Hematopoietic multipotent progenitor cell treated with erythropoietin and hydrocortisone succinate and interleukin-3 and kit ligand, for 15 days (in vitro differentiated cells): ENCODE measurements at regions not wholly inside any gene's neighbourhood (a gene's known extent, or its start where the extent isn't known, plus 50 kb on each side); places are given as distances from the start of the nearest gene placed in this dataset.
"Not testable (repeated sequence)": the region's sequence is repeated elsewhere in the genome, so short reads cannot be mapped to it uniquely, and the experiment has no call there.

Source experiments
- DNase-seq: peaks from one replicate; pipeline ENCODE4 v3.0.0-alpha.2; 2015; ENCODE audit warnings: low spot score

DNA sequence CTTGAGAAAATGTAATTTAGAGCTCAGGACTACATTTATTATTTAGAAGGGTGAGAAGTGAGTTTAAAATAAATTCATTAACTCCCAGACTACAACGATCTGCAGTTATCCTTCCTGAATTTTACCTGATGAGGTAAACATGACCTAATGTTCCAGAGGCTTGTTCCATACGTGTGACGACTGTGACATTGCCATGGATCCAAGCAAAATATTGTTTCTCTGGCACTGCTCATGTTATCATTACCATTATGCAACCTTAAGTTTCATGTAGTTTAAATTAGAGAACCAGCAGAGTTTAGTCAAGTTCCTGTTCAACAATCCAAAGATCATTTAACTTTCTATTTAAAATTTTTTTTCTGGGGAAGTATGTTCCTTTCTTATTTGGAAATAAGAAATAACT is 279.6 kb downstream of the KLF5 start:
- DNase-seq = no peak

DNA sequence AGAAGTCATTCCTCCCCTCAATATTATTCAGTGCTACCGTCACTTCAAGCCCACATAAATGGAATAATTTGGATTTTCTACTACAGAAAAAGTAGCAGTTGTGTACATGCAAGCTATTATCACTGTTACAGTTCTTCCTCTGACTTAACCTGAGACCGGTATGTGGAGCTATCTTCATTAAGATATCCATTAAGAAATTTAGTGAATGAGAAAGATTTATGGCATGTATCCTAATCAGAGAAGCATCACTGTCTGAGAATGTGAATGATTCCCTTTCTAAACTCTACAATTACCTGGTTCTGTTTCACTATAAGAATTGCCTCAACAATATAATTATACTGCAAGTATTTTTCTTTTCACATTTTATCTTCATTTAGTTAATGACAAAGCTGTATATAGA is 278.7 kb downstream of the KLF5 start:
- DNase-seq = no peak

DNA sequence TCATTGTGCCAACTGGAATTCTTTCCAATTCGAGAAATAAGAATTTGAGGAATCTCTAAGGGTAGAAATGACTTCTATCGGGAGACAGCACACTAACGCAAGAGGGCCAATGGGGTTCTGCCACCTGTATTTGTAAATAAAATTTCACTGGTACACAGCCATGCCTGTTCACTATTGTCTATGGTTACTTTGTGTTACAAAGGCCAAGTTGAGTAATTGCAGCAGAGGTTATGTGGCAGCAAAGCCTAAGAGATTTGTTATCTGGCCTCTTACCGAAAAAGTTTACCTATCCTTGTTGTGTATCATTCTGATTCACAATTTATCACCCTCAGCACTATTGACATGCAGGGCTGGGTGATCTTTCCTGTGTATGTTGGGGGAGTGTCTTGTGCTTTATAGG is 278.0 kb downstream of the KLF5 start:
- DNase-seq = no peak

DNA sequence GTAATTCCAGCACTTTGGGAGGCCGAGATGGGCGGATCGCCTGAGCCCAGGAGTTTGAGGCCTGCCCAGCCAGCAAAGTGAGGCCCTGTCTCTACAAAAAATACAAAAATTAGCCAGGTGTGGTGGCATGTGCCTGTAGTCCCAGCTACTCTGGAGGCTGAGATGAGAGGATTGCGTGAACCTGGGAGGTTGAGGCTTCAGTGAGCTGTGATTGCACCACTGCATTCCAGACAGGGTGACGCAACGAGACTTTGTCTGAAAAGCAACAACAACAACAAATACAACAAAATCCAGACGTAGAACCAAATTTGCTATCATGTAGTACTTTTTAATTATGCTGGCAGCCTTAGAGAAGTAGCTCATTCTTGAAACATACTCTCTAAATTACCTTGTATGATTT is 277.1 kb downstream of the KLF5 start:
- no peak for DNase-seq

DNA sequence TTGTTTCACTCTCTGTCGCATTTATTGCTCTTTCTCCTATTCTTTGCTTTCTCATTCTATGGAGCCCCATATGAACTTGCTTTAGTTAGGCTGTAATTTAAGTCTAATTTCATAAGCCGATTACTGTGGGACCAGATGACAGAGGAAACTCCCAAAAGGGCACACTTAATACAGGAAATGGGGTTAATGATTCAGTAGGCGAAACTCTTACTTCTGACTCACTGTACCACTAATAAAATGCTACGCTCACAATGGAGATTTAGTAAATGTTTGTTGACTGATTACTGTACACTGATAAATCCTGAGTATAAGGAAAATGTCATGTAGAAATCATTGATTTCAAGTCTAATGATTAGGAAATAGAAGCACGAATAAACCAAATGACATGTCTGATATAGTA is 276.4 kb downstream of the KLF5 start:
- no peak for DNase-seq

DNA sequence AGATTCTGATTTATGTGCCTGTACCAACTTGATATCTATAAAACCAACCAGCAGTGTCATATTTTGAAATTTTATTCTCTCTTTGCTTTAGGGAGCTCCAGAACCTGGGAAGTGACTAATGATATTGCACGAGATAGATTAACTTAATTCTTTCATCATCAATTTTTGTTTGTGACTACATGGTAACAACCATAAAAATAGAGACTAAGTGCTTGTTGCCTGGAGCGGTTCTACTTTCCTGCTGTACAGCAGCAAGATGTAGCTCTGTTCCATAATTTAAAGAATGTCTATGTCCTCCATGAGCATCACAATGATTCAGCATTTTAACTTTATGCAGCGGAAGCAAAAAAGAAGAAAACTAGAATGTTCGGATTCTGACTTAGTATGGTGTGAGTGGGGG is 275.6 kb downstream of the KLF5 start:
- DNase-seq = no peak

DNA sequence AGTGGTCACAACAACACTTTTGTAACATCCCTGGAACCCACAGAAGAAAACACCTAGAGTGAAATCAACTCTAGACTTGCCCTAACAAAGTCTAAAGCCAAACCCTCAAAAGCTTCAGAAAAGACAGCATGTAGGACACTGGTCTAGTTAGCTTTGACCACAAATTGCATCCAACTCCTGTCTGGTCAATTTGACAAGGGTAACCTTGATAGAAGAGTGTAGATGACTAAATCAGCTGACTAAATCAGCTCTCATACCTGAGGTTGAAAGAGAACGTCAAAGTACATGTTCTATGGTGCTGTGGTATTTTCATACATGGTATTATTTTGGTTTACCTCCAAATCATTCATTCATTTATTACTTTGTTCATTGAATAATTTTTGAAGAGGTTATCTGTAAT is 272.8 kb downstream of the KLF5 start:
- no peak for DNase-seq

DNA sequence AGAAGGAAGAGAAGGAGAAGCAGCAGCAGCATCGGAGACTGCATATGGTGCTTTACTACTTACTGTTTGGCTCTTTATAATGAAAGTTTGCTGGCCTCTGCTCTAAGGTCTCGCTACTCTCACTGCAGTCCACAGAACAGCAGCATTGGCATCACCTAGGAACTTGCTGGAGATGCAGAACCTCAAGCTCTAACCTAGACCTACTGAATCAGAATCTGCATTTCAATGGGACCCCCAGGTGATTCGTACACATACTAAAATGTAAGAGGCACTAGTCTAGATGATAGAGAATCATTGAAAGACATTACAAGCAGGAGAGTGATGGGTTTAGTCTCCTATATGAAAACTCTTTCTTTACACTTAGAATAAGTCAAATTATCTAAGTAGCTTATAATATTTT is 270.6 kb downstream of the KLF5 start:
- no peak for DNase-seq

DNA sequence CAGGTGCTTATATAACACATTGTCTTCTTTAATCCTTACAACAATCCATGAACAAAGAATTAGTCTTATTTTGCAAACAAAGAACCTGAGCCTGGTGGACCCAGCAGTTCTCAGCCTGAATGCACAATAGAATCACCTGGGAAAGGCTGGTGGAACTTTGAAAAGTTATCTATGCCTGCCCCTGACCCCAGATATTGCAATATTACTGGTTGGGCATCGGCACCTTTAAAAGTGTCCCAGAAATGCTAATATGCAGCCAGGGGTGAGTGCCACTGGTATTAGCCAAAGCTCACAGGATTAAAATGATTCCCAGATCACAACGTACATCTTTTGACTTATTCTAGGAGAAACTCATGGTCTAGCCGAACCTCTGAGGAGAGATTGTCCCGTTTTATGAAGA is 268.8 kb downstream of the KLF5 start:
- DNase-seq = no peak

DNA sequence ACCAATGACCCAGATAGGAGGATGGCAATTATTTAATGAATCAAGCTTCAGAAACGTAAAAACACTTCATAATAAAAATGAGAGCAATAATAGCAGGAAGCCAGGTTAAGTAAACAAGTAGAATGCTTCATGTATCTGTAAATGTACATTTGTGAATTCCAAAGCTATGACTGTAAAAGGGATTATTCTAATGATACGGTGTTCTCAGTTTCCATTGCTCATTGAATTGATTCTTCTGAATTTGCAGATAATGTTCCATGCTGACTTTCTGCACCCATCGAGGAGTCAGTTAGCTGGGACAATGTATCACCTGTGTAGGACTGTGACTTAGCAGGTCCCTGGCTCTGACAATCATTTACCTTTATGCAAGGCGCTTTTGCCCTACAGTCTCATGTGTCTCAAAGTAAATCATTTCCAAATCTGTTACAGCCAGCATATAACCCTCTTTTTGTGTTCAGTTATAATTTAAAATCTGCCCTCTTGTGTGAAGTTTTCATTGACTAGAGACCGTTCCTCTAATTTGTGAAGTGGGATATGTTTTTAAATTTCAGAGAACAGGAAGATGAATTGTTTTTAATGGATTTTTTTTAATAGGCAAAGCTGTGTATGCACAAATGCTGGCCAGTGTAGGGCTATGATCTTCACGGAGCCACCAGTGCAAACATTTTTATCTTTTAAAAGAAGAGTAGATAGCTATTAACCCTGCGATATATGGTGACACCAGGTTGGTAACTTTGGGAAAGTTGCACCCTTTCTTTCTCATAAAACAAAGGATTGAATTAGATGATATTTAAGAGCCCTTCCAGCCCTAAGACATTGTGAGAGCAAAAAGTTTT is 267.1 kb downstream of the KLF5 start:
- DNase-seq = no peak

DNA sequence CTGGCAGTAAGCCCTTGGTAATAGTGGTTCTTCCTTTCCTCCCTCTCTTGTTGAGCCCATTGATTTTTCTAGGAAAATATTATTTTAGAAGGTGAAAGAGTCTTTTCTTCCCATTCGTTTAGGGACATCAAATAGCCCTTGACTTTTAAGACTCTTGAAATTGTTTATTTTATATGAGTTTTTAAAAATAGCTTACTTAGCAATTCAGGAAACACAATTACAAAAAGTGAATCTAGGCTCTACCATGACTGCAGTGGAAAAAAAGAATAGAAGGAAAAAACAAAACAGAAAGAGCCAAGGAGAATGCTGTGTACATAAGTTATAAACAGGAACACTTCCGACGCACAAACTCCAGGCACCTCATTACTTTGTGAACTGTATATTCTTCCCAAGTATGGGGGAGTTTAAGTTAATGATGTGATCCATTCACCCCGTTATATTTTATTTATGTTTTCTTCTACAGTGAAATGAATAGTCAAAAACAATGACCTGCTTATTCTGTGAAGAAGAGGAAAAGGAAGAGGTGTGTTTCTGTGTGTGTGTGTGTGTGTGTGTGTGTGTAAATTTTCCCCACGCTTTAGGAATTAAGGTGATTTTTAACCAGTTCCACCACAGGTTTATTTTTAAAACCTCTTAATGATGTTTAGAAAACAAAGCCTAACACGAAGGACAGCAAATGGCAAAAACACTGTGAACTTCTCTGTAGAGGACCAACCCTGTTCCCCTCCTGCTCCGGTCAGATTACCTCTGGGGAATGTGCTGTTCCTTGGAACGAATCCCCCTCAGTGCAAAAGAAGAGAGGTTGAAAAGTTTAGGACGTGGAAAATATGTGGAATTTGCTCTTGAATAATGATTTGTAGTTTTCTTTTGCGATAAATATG is 266.3 kb downstream of the KLF5 start:
- DNase-seq = no peak

DNA sequence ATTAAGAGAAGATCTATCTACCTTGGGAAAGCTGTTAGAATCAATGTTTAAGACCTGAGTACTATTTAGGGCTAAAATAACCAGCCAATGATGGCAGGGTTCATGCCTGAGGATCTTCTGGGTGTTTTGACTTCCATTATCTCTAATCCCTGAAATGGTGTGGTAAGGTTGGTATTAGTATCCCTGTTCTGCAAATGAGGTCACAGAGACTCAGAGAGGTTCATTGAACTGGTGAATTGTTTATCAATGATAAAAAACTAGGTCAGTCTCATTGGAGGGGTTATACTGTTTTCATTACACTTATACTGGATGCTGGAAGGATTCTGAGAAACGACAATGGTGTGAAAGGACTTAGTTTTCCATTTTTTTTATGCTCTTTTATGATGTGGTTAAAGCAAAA is 264.8 kb downstream of the KLF5 start:
- DNase-seq = no peak

DNA sequence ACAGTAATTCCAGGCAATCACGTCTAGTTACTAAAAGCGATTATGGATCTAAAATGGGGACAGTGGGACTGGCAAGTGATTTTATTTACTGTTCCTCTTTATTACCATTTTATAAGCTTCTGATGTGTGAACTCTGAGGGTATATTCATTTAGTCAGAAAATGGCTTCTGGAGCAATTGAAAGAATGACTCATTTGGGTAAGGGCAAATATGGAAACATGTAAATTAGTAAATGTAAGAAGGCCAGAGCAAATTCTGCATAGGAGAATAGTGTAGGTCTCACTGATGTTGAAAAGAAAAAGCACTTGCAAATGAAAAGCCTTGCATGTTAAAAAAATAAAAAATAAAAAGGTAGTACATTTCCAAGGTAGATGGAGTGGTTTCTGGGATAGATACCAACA is 262.2 kb downstream of the KLF5 start:
- DNase-seq = no peak

DNA sequence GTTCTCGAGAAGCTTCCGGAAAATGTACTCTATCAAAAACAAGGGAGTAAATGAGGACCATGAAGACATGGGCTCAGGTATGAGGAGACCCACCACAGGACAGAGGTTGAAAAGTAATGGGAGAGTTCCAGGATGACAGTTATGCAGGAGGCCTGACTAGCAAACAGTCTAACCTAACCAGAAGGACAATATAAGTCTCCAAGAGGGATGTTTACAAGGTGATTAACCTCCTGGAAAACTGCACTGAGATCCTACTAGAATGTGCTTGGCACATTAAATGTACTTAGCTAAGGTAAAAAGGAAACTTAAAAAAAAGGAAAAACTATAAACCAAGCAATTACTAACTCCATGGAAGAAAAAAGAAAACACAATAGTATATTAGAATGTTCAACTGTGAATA is 258.3 kb downstream of the KLF5 start:
- no peak for DNase-seq

DNA sequence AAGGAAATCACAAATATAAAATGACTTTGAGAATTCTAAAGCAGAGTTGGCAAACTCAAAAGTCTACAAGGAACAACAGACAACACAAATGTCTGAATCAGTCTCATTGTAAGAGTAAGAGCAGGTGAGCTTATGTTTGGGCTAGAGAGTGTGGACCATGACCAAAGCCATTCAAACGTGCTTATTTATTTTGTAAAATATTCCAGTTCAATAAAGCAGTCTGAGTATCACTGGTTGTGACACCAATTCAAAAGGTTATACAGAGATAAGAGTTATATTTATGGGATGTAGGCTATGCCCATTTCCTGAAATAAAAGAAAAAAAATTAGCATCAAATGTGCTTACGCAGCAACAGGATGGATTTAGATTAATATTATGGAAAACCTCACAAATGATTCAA is 251.6 kb downstream of the KLF5 start:
- no peak for DNase-seq

DNA sequence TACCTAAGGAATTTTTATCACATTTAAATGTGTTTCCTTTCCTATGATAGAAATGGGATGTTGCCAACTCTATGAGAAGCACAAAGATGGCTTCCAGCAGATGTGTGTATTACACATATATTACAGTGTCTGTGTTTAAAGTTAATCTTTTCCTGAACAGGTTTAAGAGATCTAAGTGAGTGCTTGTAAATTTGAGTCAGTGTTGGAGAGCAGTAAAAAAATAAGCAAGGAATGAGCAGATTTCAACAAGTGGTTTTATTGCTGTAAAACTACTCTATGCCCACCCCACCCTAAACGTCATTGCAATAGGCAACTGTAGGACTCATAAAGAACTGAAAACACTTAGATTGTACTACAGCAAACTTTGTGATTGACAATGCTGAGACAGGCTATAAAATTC is 248.7 kb downstream of the KLF5 start:
- no peak for DNase-seq

DNA sequence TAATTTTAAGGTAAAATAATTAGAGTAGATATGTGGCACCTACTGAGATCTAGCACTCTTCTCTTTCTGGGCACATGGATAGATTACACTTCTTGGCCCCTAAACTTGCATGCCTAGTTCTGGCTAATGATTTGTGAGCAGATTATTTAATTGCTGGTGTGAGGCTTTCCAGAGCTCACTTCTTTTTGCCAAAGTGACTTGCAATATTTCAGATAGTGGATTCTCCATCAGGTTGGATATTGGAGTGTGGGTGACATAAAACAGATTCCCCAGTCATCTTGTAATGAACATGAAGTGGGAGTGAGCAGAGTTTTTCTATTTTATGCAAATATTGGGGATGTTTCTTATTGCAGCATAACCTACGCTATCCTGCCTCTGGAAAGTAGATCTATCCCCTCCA is 247.9 kb downstream of the KLF5 start:
- no peak for DNase-seq

DNA sequence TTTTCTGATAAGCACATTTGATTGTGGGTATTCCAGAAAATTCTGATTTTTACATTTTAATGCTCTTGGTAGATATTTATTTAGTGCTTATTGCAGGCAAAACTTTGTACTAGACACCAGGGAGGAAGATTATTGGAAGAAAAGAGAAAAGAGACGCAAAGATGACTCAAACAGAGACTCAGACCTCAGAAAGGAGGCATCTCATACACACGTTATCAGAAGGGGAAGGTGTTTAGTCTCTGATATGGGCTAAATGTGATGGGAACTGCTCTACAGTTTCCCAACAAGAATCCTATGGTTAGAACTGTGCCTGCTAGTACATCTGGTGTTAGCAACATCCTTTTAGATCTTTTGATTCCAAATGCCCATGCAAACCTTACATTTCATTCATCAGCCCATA is 245.6 kb downstream of the KLF5 start:
- DNase-seq = no peak

DNA sequence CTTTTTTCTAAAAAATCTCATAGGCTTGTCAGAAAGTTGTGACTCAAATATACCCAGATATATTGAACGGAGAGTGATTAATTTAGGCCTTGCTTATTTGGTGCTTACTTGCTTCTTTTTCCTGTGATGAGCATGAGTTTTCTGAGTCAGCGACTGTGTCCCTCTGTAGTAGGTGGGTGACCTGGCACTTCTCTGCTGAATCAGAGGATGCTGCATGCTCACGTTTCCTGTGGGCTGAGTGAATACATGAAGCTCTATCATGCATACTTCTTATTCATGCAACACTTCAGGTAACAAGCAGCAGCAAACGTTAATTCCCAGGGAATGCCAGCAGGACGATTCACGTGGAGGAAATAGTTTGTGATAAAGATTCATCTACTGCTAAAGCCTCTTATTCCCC is 245.0 kb downstream of the KLF5 start:
- DNase-seq = no peak

DNA sequence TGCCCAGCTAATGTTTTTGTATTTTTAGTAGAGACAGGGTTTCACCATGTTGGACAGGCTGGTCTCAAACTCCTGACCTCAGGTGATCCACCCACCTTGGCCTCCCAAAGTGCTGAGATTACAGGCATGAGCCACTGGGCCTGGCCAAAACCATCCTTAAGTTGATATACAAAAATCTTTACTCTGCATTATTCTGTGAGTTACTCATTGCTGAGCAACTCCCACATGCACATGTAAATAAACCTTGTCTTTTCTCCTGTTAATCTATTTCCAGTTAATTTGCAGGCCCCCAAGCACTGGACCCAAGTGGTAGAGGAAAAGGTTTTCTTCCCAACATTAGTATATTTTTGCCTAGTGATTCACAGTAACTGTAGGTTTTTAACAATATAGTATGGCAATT is 242.8 kb downstream of the KLF5 start:
- not testable (repeated sequence) for DNase-seq

DNA sequence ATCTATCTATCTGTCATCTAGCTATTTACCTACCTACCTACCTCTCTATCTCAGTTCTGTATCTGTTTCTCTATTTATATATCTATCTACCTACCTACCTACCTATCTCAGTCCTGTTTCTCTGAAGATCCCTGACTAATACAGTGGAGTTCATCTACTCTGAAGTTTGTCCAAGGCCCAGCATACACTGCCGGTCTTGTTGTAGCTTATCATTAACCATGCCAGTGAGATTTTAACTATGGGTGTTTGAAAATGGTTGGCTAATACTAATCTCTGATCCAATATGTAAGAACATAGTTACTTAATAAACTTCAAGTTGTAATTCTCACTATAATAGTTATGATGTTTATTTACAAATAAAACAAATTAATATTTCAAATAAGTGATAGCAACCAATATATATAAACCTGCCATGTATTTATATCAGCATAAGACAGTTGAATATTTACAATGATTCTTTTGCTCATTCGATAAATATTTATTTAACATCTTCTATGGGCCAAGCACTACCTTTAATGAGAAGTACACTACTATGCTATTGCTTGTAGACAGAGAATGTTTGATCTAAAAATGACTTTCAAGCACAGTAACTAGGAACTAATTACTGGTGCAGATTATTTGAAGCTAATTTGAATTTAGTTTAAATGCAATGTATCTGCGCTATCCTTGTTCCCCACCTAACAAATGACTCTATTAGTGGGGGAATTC is 242.1 kb downstream of the KLF5 start:
- no peak for DNase-seq

DNA sequence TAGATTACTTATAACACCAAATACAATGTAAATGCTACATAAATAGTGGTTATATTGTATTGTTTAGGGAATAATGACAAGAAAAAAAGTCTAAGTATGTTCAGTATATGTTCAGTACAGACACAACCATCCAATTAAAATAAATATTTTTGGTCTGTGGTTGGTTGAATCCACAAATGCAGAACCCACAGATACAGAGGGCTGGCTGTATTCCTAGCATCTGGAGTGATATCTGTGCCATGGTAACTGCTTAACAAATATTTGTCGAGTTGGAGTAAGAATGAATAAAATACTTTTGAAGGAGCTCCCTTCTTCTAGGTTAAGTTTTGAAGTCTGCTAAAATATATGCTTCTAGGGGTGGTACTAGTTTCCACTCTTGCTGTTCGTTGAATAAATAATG is 241.0 kb downstream of the KLF5 start:
- no peak for DNase-seq
